Tibial nerve (tissue), 3 donors: ENCODE measurements at regions not wholly inside any gene's neighbourhood (a gene's known extent, or its start where the extent isn't known, plus 50 kb on each side); places are given as distances from the start of the nearest gene placed in this dataset.

ENCODE experiments used
- POLR2A ChIP-seq, 2 donors: fragments of 450-650 bp; IDR thresholded peaks; one replicate each; pipeline ENCODE4 v1.6.1; 2017; ENCODE audit warnings: antibody characterized with exemption in 2 of 2, mild to moderate bottlenecking in 2 of 2, moderate library complexity in 2 of 2
- TF ChIP-seq, protein P1 (sequence below), 5 experiments: fragments of 200-600 bp in 3 of 5; fragments of 450-650 bp in 2 of 5; sonication (generic) in 3 of 5; IDR thresholded peaks; one replicate each; pipeline ENCODE4 v1.5.1; 2016 to 2019; ENCODE audit warnings: antibody characterized with exemption in 5 of 5, mild to moderate bottlenecking in 3 of 5, moderate library complexity in 2 of 5

DNA sequence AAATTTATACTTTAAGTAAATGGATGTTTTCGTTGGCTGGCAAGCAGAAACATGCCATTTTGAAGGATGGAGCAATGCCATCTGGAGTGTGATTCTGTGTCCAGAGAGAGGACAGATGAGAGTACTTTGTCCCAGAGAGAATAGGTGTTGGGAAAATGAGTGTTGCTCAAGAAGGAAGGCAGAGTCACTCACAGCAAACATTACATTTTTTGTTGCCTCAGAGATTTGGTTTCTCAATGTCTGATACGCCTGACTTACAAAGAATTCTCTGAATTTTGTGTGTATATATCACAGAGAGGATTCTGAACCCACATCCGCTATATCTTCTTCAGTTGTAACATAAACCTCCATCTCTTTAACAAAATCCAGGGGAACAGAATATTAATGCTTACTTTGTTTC lies 102.8 kb upstream of the PCDH18 start:
- TF ChIP-seq, protein P1, sequence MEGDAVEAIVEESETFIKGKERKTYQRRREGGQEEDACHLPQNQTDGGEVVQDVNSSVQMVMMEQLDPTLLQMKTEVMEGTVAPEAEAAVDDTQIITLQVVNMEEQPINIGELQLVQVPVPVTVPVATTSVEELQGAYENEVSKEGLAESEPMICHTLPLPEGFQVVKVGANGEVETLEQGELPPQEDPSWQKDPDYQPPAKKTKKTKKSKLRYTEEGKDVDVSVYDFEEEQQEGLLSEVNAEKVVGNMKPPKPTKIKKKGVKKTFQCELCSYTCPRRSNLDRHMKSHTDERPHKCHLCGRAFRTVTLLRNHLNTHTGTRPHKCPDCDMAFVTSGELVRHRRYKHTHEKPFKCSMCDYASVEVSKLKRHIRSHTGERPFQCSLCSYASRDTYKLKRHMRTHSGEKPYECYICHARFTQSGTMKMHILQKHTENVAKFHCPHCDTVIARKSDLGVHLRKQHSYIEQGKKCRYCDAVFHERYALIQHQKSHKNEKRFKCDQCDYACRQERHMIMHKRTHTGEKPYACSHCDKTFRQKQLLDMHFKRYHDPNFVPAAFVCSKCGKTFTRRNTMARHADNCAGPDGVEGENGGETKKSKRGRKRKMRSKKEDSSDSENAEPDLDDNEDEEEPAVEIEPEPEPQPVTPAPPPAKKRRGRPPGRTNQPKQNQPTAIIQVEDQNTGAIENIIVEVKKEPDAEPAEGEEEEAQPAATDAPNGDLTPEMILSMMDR (IDR thresholded peaks at IDR 0.05), result no peak
- no peak for TF ChIP-seq POLR2A (IDR thresholded peaks at IDR 0.05)
